IMR-90 (cell line): ENCODE measurements at regions not wholly inside any gene's neighbourhood (a gene's known extent, or its start where the extent isn't known, plus 50 kb on each side); places are given as distances from the start of the nearest gene placed in this dataset.

Experiments used
- ATAC-seq: fragments of 200-7000 bp; cut with Tn5 transposase; 2 replicates; pipeline ENCODE4 v1.9.1; 2020; ENCODE audit warnings: low read depth, mild to moderate bottlenecking, moderate library complexity
- BruUV-seq: library from RNA; stranded (reverse); fragments of 400-500 nt; replicated peaks from 2 replicates; lab custom pipeline; 2021; lab: Mats Ljungman, UMichigan
- CTCF ChIA-PET: fragments of 300-600 bp; formaldehyde crosslinking; extraction: SDS; loops from one replicate; lab custom pipeline; 2021; ENCODE audit warnings: antibody characterized with exemption; lab: Yijun Ruan, JAX
- POLR2A ChIA-PET: fragments of 300-600 bp; sonication (Branson Sonifier 250); formaldehyde crosslinking; loops from one replicate; lab custom pipeline; 2022; ENCODE audit warnings: antibody characterized with exemption; ENCODE audit not compliant: unreplicated experiment; lab: Charles Lee
- DNase-seq: peaks from one replicate; pipeline ENCODE4 v3.0.0; 2013
- H2AFZ ChIP-seq: replicated peaks from 2 replicates; pipeline ENCODE3; 2013; ENCODE audit warnings: low read length, mild to moderate bottlenecking; ENCODE audit not compliant: poor library complexity
- H2AK5ac ChIP-seq: 2 replicates; pipeline ENCODE4 v1.6.1; 2013; ENCODE audit warnings: low read depth, low read length, inconsistent platforms
- H2AK9ac ChIP-seq: replicated peaks from 2 replicates; pipeline ENCODE3; 2013; ENCODE audit warnings: mild to moderate bottlenecking, low read depth, low read length, moderate library complexity; ENCODE audit not compliant: poor library complexity
- H2BK120ac ChIP-seq: 2 replicates; pipeline ENCODE4 v1.6.1; 2013; ENCODE audit warnings: low read depth, low read length, inconsistent platforms
- H2BK15ac ChIP-seq: 3 replicates; pipeline ENCODE4 v1.6.1; 2013; ENCODE audit warnings: low read depth, low read length, inconsistent platforms
- H2BK20ac ChIP-seq: 2 replicates; pipeline ENCODE4 v1.6.1; 2013; ENCODE audit warnings: low read depth, mild to moderate bottlenecking, inconsistent platforms, low read length, moderate library complexity
- H2BK5ac ChIP-seq: 2 replicates; pipeline ENCODE4 v1.6.1; 2013; ENCODE audit warnings: mild to moderate bottlenecking, low read depth, low read length, inconsistent platforms; ENCODE audit not compliant: poor library complexity, severe bottlenecking
- H3K14ac ChIP-seq: replicated peaks from 2 replicates; pipeline ENCODE4 v1.6.1; 2013; ENCODE audit warnings: low read depth, low read length, inconsistent platforms
- H3K18ac ChIP-seq: 2 replicates; pipeline ENCODE4 v1.6.1; 2013; ENCODE audit warnings: low read depth, low read length, control low read depth
- H3K23ac ChIP-seq: 2 replicates; pipeline ENCODE4 v1.6.1; 2013; ENCODE audit warnings: low read depth, low read length, inconsistent platforms
- H3K27ac ChIP-seq: 2 replicates; pipeline ENCODE4 v1.5.1; 2013; ENCODE audit warnings: mild to moderate bottlenecking, control low read depth, low read length; ENCODE audit not compliant: insufficient read depth
- H3K27me3 ChIP-seq: 2 replicates; pipeline ENCODE4 v1.6.1; 2013; ENCODE audit warnings: low read length; ENCODE audit not compliant: control insufficient read depth, insufficient read depth
- H3K36me3 ChIP-seq: 2 replicates; pipeline ENCODE4 v1.6.1; 2013; ENCODE audit warnings: low read length, mixed read lengths; ENCODE audit not compliant: control insufficient read depth, insufficient read depth
- H3K4ac ChIP-seq: 2 replicates; pipeline ENCODE4 v1.6.1; 2013; ENCODE audit warnings: low read depth, low read length, inconsistent platforms
- H3K4me1 ChIP-seq: 2 replicates; pipeline ENCODE4 v1.6.1; 2013; ENCODE audit warnings: low read length, mixed read lengths; ENCODE audit not compliant: control insufficient read depth, insufficient read depth
- H3K4me2 ChIP-seq: 2 replicates; pipeline ENCODE4 v1.6.1; 2013; ENCODE audit warnings: low read depth, mild to moderate bottlenecking, control low read depth, low read length, moderate library complexity
- H3K4me3 ChIP-seq: 2 replicates; pipeline ENCODE4 v1.5.1; 2013; ENCODE audit warnings: low read depth, mild to moderate bottlenecking, control low read depth, low read length, moderate library complexity; ENCODE audit not compliant: insufficient read depth
- H3K56ac ChIP-seq: 2 replicates; pipeline ENCODE4 v1.6.1; 2013; ENCODE audit warnings: low read length, inconsistent platforms; ENCODE audit not compliant: insufficient read depth; ENCODE audit errors: extremely low read depth
- H3K79me1 ChIP-seq, 2 experiments: 2 replicates each; pipeline ENCODE4 v1.6.1; 2013; ENCODE audit warnings: low read length in 2 of 2, inconsistent platforms in 1 of 2, low read depth in 1 of 2
- H3K9ac ChIP-seq: 2 replicates; pipeline ENCODE4 v1.6.1; 2013; ENCODE audit warnings: low read depth, low read length, control low read depth
- H3K9me1 ChIP-seq: 2 replicates; pipeline ENCODE4 v1.6.1; 2013; ENCODE audit warnings: low read length, inconsistent platforms; ENCODE audit not compliant: insufficient read depth
- H3K9me3 ChIP-seq: 2 replicates; pipeline ENCODE4 v1.6.1; 2013; ENCODE audit warnings: low read length; ENCODE audit not compliant: control insufficient read depth, insufficient read depth
- H4K20me1 ChIP-seq: 2 replicates; pipeline ENCODE4 v1.6.1; 2013; ENCODE audit warnings: low read length, inconsistent platforms; ENCODE audit not compliant: insufficient read depth
- H4K5ac ChIP-seq: 2 replicates; pipeline ENCODE4 v1.6.1; 2013; ENCODE audit warnings: mild to moderate bottlenecking, low read depth, low read length, control low read depth
- H4K8ac ChIP-seq, 2 experiments: 2 replicates each; pipeline ENCODE4 v1.6.1; 2013; ENCODE audit warnings: low read depth in 2 of 2, low read length in 2 of 2, control low read depth in 1 of 2, inconsistent platforms in 1 of 2
- H4K91ac ChIP-seq: 2 replicates; pipeline ENCODE4 v1.6.1; 2013; ENCODE audit warnings: low read depth, low read length, inconsistent platforms; ENCODE audit not compliant: insufficient read depth
- BHLHE40 ChIP-seq: fragments of 150-350 bp; IDR thresholded peaks from 2 replicates; pipeline ENCODE4 v1.6.1; 2016; ENCODE audit warnings: mild to moderate bottlenecking, low read depth, low read length
- FOS ChIP-seq: fragments of 150-350 bp; IDR thresholded peaks from 2 replicates; pipeline ENCODE4 v1.6.1; 2016; ENCODE audit warnings: low read depth, low read length
- MAFK ChIP-seq: IDR thresholded peaks from 2 replicates; pipeline ENCODE4 v1.6.1; 2012; ENCODE audit warnings: low read depth, low read length, improper control_type of control experiment
- MAZ ChIP-seq: IDR thresholded peaks from 2 replicates; pipeline ENCODE4 v1.6.1; 2012; ENCODE audit warnings: low read depth, mild to moderate bottlenecking, low read length, improper control_type of control experiment, moderate library complexity, borderline replicate concordance
- RAD21 ChIP-seq: IDR thresholded peaks from 2 replicates; pipeline ENCODE4 v1.6.1; 2012; ENCODE audit warnings: low read length, improper control_type of control experiment
- RFX5 ChIP-seq: IDR thresholded peaks from 2 replicates; pipeline ENCODE4 v1.8.0; 2012; ENCODE audit warnings: low read depth, mild to moderate bottlenecking, low read length, moderate library complexity
- SMC3 ChIP-seq: fragments of 150-350 bp; IDR thresholded peaks from 2 replicates; pipeline ENCODE4 v1.6.1; 2016; ENCODE audit warnings: low read depth, mild to moderate bottlenecking, antibody characterized with exemption, low read length, moderate library complexity
- USF2 ChIP-seq: fragments of 150-350 bp; IDR thresholded peaks from 2 replicates; pipeline ENCODE4 v1.6.1; 2017; ENCODE audit warnings: mild to moderate bottlenecking, antibody characterized with exemption, low read length, low read depth
- WGBS, 2 experiments: methylation state at CpG; one replicate each; pipeline versions ENCODE4 v1.1.5 to v1.1.7; 2013; ENCODE audit warnings: missing lambda C conversion rate in 2 of 2; ENCODE audit not compliant: insufficient read length in 1 of 2; ENCODE audit errors: extremely low coverage in 2 of 2; 5-methylcytosine and 5-hydroxymethylcytosine counted together
- dilution Hi-C: fragments of 300-500 bp; cut with HindIII; formaldehyde crosslinking; loops from one replicate; pipeline ENCODE4 v1.14.3; 2018; ENCODE audit warnings: low sequenced_read_pairs; ENCODE audit not compliant: unreplicated experiment
- in situ Hi-C: fragments of 300-500 bp; cut with MboI; formaldehyde crosslinking; loops from 3 replicates; pipeline ENCODE4 v1.14.3; 2019; ENCODE audit warnings: low sequenced_read_pairs, inconsistent platforms, mixed read lengths
- intact Hi-C: fragments of 100-400 bp; cut with micrococcal nuclease; formaldehyde crosslinking; loops from 2 replicates; pipeline ENCODE4 v1.10.0; 2022

- H4K5ac ChIP-seq = peak overlapping the region; percentile 55
- WGBS, 2 experiments = 16% methylated on average over 2 of the region's 2 CpGs; no CpG with 5 or more reads in 1 of the 2 experiments
- TF ChIP-seq RFX5 = no peak
- TF ChIP-seq RAD21 = no peak
- no peak for TF ChIP-seq SMC3
- TF ChIP-seq MAFK = peak; percentile 100
- no peak for TF ChIP-seq MAZ
- TF ChIP-seq USF2 = no peak
- TF ChIP-seq FOS = 0 out of 2 replicates have a peak, but pooled peaks have one; percentile 31
- peak; percentile 32; the same call in 1 of the 2 replicates for TF ChIP-seq BHLHE40
- H3K18ac ChIP-seq = peak overlapping the region; percentile 89
- H3K27ac ChIP-seq = peak overlapping the region; percentile 70
- POLR2A ChIA-PET = no interaction called here
- peak overlapping the region; percentile 75 for H2AFZ ChIP-seq
- H4K91ac ChIP-seq = peak overlapping the region; percentile 93
- H3K56ac ChIP-seq = peak overlapping the region; percentile 88
- no peaks in the 10 kb centered on the region for H3K79me1 ChIP-seq
- peak overlapping the region; percentile 98 for H2BK20ac ChIP-seq
- peak overlapping the region; percentile 17; the same call in 1 of the 2 replicates for H3K9ac ChIP-seq
- no peaks in the 10 kb centered on the region for H3K36me3 ChIP-seq
- peaks cover 12% of the 10 kb centered on the region for H3K9me1 ChIP-seq
- no peak overlapping the region for H3K4me3 ChIP-seq
- H3K4me2 ChIP-seq = peak overlapping the region; percentile 53
- peak overlapping the region; percentile 81 for H3K14ac ChIP-seq
- peaks cover 4% of the 10 kb centered on the region; the same call in 1 of the 2 replicates for H3K27me3 ChIP-seq
- H3K4ac ChIP-seq = peak overlapping the region; percentile 89
- intact Hi-C loops = loop anchor here (1.0 kb wide), 1 partner anchor 65 kb away; no protein-coding TSS in a partner anchor
- no peaks in the 10 kb centered on the region for H4K20me1 ChIP-seq
- BruUV-seq = no TSS peak
- no peaks in the 10 kb centered on the region for H3K9me3 ChIP-seq
- dilution Hi-C loops = no loop called here
- ATAC-seq (peak; percentile 90), DNase-seq (peak; percentile 80)
- peak overlapping the region; percentile 87 for H2BK5ac ChIP-seq
- peak overlapping the region; percentile 92 for H3K23ac ChIP-seq
- H4K8ac ChIP-seq = peak overlapping the region; percentile 67 to 88
- in situ Hi-C loops = no loop called here
- H3K4me1 ChIP-seq = peaks cover 12% of the 10 kb centered on the region
- H2AK5ac ChIP-seq = peak overlapping the region; percentile 82
- peak overlapping the region; percentile 97 for H2BK15ac ChIP-seq
- no peak overlapping the region for H2AK9ac ChIP-seq
- CTCF ChIA-PET = interaction anchor here (0.6 to 1.6 kb wide), 2 partner anchors 35 to 50 kb away, joined by 3 read pairs; no protein-coding TSS in a partner anchor
- H2BK120ac ChIP-seq = peak overlapping the region; percentile 98
Observed at GRCh38 chr4:15303052-15303641, 124.7 kb upstream of the C1QTNF7 start.
